Effector memory CD8-positive, alpha-beta T cell (primary cell): ENCODE measurements at regions not wholly inside any gene's neighbourhood (a gene's known extent, or its start where the extent isn't known, plus 50 kb on each side); places are given as distances from the start of the nearest gene placed in this dataset.
"Not testable (repeated sequence)": the region's sequence is repeated elsewhere in the genome, so short reads cannot be mapped to it uniquely, and the experiment has no call there.

Experiments used
- ATAC-seq: fragments of 150-1000 bp; cut with Tn5 transposase; replicated peaks from 2 replicates; pipeline ENCODE4 v1.10.0; 2021; ENCODE audit warnings: mild to moderate bottlenecking, moderate library complexity
- DNase-seq, 3 experiments: peaks; one replicate each; pipeline ENCODE4 v3.0.0; 2021
- H3K27ac Mint-ChIP-seq, 2 donors: one replicate each; pipeline ENCODE4 v1.8.0; 2022; ENCODE audit warnings: mild to moderate bottlenecking in 2 of 2, mixed read lengths in 2 of 2, moderate library complexity in 2 of 2
- H3K27me3 Mint-ChIP-seq, 2 donors: one replicate each; pipeline ENCODE4 v1.8.0; 2022; ENCODE audit warnings: mixed read lengths in 2 of 2
- H3K36me3 Mint-ChIP-seq: one replicate; pipeline ENCODE4 v1.8.0; 2022; ENCODE audit warnings: mild to moderate bottlenecking, moderate library complexity, mixed read lengths; ENCODE audit not compliant: insufficient read depth
- H3K4me1 Mint-ChIP-seq, 2 donors: one replicate each; pipeline ENCODE4 v1.8.0; 2022; ENCODE audit warnings: low read depth in 2 of 2, mixed read lengths in 2 of 2
- H3K4me3 Mint-ChIP-seq, 2 donors: one replicate each; pipeline ENCODE4 v1.8.0; 2022; ENCODE audit warnings: mild to moderate bottlenecking in 2 of 2, mixed read lengths in 2 of 2, moderate library complexity in 2 of 2
- H3K9me3 Mint-ChIP-seq, 2 donors: one replicate each; pipeline ENCODE4 v1.8.0; 2022; ENCODE audit warnings: mixed read lengths in 2 of 2

- H3K4me3 Mint-ChIP-seq = no peak overlapping the region
- ATAC-seq (no peak), DNase-seq (no peak)
- no peak overlapping the region for H3K27ac Mint-ChIP-seq
- H3K4me1 Mint-ChIP-seq = peaks cover 0 to 5% of the 10 kb centered on the region in 2 donors
- peaks cover 11 to 18% of the 10 kb centered on the region in 2 donors for H3K27me3 Mint-ChIP-seq
- H3K9me3 Mint-ChIP-seq = no peaks in the 10 kb centered on the region
- H3K36me3 Mint-ChIP-seq = no peaks in the 10 kb centered on the region
These were observed 59.2 kb downstream of the IL12A start for GRCh38 chr3:160047876-160048275.

GRCh38 chr3:160049038-160049437 lies 60.4 kb downstream of the IL12A start:
- ATAC-seq (no peak), DNase-seq (no peak)
- H3K36me3 Mint-ChIP-seq = no peaks in the 10 kb centered on the region
- no peak overlapping the region for H3K27ac Mint-ChIP-seq
- H3K27me3 Mint-ChIP-seq = peaks cover 20 to 29% of the 10 kb centered on the region in 2 donors
- no peak overlapping the region for H3K4me3 Mint-ChIP-seq
- no peaks in the 10 kb centered on the region for H3K9me3 Mint-ChIP-seq
- H3K4me1 Mint-ChIP-seq = peaks cover 0 to 5% of the 10 kb centered on the region in 2 donors

- H3K27ac Mint-ChIP-seq = no peak overlapping the region
- no peak for DNase-seq
These were observed 60.9 kb downstream of the IL12A start for GRCh38 chr3:160049565-160049964.

GRCh38 chr3:160049988-160050387 lies 61.4 kb downstream of the IL12A start:
- no peak overlapping the region for H3K27ac Mint-ChIP-seq

More at GRCh38 chr3:160049565-160049964, 60.9 kb downstream of the IL12A start:
- ATAC-seq = no peak
- H3K4me3 Mint-ChIP-seq = no peak overlapping the region
- no peaks in the 10 kb centered on the region for H3K9me3 Mint-ChIP-seq
- no peaks in the 10 kb centered on the region for H3K36me3 Mint-ChIP-seq
- H3K27me3 Mint-ChIP-seq = peaks cover 23 to 35% of the 10 kb centered on the region in 2 donors
- H3K4me1 Mint-ChIP-seq = peaks cover 0 to 5% of the 10 kb centered on the region in 2 donors

GRCh38 chr3:160052385-160053047 lies 63.9 kb downstream of the IL12A start:
- DNase-seq (no peak), ATAC-seq (no peak)
- peaks cover 0 to 5% of the 10 kb centered on the region in 2 donors for H3K4me1 Mint-ChIP-seq
- no peaks in the 10 kb centered on the region for H3K9me3 Mint-ChIP-seq
- H3K27me3 Mint-ChIP-seq = peaks cover 27 to 37% of the 10 kb centered on the region in 2 donors
- no peaks in the 10 kb centered on the region for H3K36me3 Mint-ChIP-seq
- no peak overlapping the region for H3K4me3 Mint-ChIP-seq
- no peak overlapping the region for H3K27ac Mint-ChIP-seq

More at GRCh38 chr3:160049988-160050387, 61.4 kb downstream of the IL12A start:
- Mint-ChIP-seq H3K4me3 (no peak overlapping the region), H3K27me3 (peaks cover 27 to 37% of the 10 kb centered on the region in 2 donors), H3K4me1 (peaks cover 0 to 5% of the 10 kb centered on the region in 2 donors), H3K36me3 (no peaks in the 10 kb centered on the region), H3K9me3 (no peaks in the 10 kb centered on the region)
- ATAC-seq (no peak), DNase-seq (no peak)

GRCh38 chr3:160053048-160053391 lies 64.4 kb downstream of the IL12A start:
- DNase-seq (no peak), ATAC-seq (no peak)
- Mint-ChIP-seq H3K27me3 (peaks cover 27 to 37% of the 10 kb centered on the region in 2 donors), H3K4me3 (no peak overlapping the region), H3K9me3 (no peaks in the 10 kb centered on the region), H3K27ac (no peak overlapping the region), H3K4me1 (peaks cover 0 to 5% of the 10 kb centered on the region in 2 donors), H3K36me3 (no peaks in the 10 kb centered on the region)

- not testable (repeated sequence) for H3K9me3 Mint-ChIP-seq, H3K4me1 Mint-ChIP-seq, ATAC-seq, H3K27ac Mint-ChIP-seq, H3K4me3 Mint-ChIP-seq, H3K36me3 Mint-ChIP-seq, DNase-seq
- H3K27me3 Mint-ChIP-seq = peaks cover 27 to 45% of the 10 kb centered on the region in 2 donors
These were observed 66.2 kb downstream of the IL12A start for GRCh38 chr3:160054862-160055261.

- Mint-ChIP-seq H3K9me3 (no peaks in the 10 kb centered on the region), H3K4me3 (no peak overlapping the region), H3K4me1 (no peaks in the 10 kb centered on the region), H3K27ac (no peak overlapping the region), H3K27me3 (peaks cover 27 to 45% of the 10 kb centered on the region in 2 donors), H3K36me3 (no peaks in the 10 kb centered on the region)
- DNase-seq (no peak), ATAC-seq (no peak)
These were observed 67.0 kb downstream of the IL12A start for GRCh38 chr3:160055659-160056058.

GRCh38 chr3:160057331-160057730 lies 68.7 kb downstream of the IL12A start:
- no peaks in the 10 kb centered on the region for H3K36me3 Mint-ChIP-seq
- H3K9me3 Mint-ChIP-seq = no peaks in the 10 kb centered on the region
- H3K4me1 Mint-ChIP-seq = peaks cover 0 to 7% of the 10 kb centered on the region in 2 donors
- ATAC-seq (no peak), DNase-seq (no peak)
- H3K27me3 Mint-ChIP-seq = peaks cover 20 to 33% of the 10 kb centered on the region in 2 donors
- H3K4me3 Mint-ChIP-seq = no peak overlapping the region
- H3K27ac Mint-ChIP-seq = no peak overlapping the region

- Mint-ChIP-seq H3K36me3 (no peaks in the 10 kb centered on the region), H3K9me3 (no peaks in the 10 kb centered on the region), H3K4me3 (no peak overlapping the region), H3K4me1 (peaks cover 0 to 7% of the 10 kb centered on the region in 2 donors), H3K27ac (no peak overlapping the region), H3K27me3 (peaks cover 0 to 8% of the 10 kb centered on the region in 2 donors)
- ATAC-seq = no peak
- no peak for DNase-seq
These were observed 71.9 kb downstream of the IL12A start for GRCh38 chr3:160060409-160061027.

- Mint-ChIP-seq H3K27me3 (peaks cover 0 to 8% of the 10 kb centered on the region in 2 donors), H3K27ac (no peak overlapping the region), H3K9me3 (no peaks in the 10 kb centered on the region), H3K4me3 (peak overlapping the region in 1 of 2 donors; percentile 63), H3K4me1 (peaks cover 0 to 7% of the 10 kb centered on the region in 2 donors), H3K36me3 (no peaks in the 10 kb centered on the region)
- no peak for ATAC-seq
- DNase-seq = no peak
These were observed 72.9 kb downstream of the IL12A start for GRCh38 chr3:160061525-160061924.

- H3K27me3 Mint-ChIP-seq = no peaks in the 10 kb centered on the region
- H3K4me3 Mint-ChIP-seq = no peak overlapping the region
- ATAC-seq (no peak), DNase-seq (no peak)
- no peaks in the 10 kb centered on the region for H3K36me3 Mint-ChIP-seq
- no peaks in the 10 kb centered on the region for H3K9me3 Mint-ChIP-seq
- H3K4me1 Mint-ChIP-seq = peaks cover 0 to 7% of the 10 kb centered on the region in 2 donors
- H3K27ac Mint-ChIP-seq = no peak overlapping the region
These were observed 76.6 kb downstream of the IL12A start for GRCh38 chr3:160065282-160065681.

GRCh38 chr3:160065786-160066185 lies 77.2 kb downstream of the IL12A start:
- Mint-ChIP-seq H3K4me1 (peaks cover 0 to 7% of the 10 kb centered on the region in 2 donors), H3K9me3 (no peaks in the 10 kb centered on the region), H3K27ac (no peak overlapping the region), H3K36me3 (no peaks in the 10 kb centered on the region), H3K4me3 (no peak overlapping the region), H3K27me3 (no peaks in the 10 kb centered on the region)
- DNase-seq (no peak), ATAC-seq (no peak)

GRCh38 chr3:160069986-160070385 lies 81.4 kb downstream of the IL12A start:
- Mint-ChIP-seq H3K27me3 (no peaks in the 10 kb centered on the region), H3K27ac (no peak overlapping the region), H3K4me1 (no peaks in the 10 kb centered on the region), H3K36me3 (peaks cover 11% of the 10 kb centered on the region), H3K4me3 (no peak overlapping the region), H3K9me3 (no peaks in the 10 kb centered on the region)
- DNase-seq = no peak
- ATAC-seq = no peak
